CD14-positive monocyte (primary cell): ENCODE measurements at regions not wholly inside any gene's neighbourhood (a gene's known extent, or its start where the extent isn't known, plus 50 kb on each side); places are given as distances from the start of the nearest gene placed in this dataset.

ENCODE experiments used
- DNase-seq, 3 donors: peaks; one replicate each; pipeline ENCODE4 v3.0.0-alpha.2; 2011 to 2022
- H2AFZ ChIP-seq: 2 replicates; pipeline ENCODE4 v1.6.0; 2012; ENCODE audit warnings: mild to moderate bottlenecking, low read depth, low read length, inconsistent platforms; ENCODE audit not compliant: insufficient read depth, poor library complexity, severe bottlenecking
- H3K27ac ChIP-seq, 2 donors: 1 replicate in 1 of 2; 2 replicates in 1 of 2; pipeline ENCODE4 v1.5.1; 2012 to 2013; ENCODE audit warnings: low read length in 2 of 2, control low read depth in 1 of 2, inconsistent platforms in 1 of 2, low read depth in 1 of 2, mild to moderate bottlenecking in 1 of 2
- H3K27me3 ChIP-seq, 2 donors: one replicate each; pipeline versions ENCODE4 v1.6.0 to v1.6.1; 2011 to 2013; ENCODE audit warnings: low read length in 2 of 2; ENCODE audit not compliant: control insufficient read depth in 2 of 2, insufficient read depth in 2 of 2
- H3K36me3 ChIP-seq, 2 donors: replicated peaks in 1 of 2; 1 replicate in 1 of 2; 2 replicates in 1 of 2; pipeline versions ENCODE4 v1.5.1 to v1.6.1; 2012 to 2013; ENCODE audit warnings: low read length in 2 of 2, control low read depth in 1 of 2, inconsistent platforms in 1 of 2, mild to moderate bottlenecking in 1 of 2; ENCODE audit not compliant: insufficient read depth in 2 of 2, control insufficient read depth in 1 of 2
- H3K4me1 ChIP-seq, 2 donors: 1 replicate in 1 of 2; 2 replicates in 1 of 2; pipeline versions ENCODE4 v1.5.1 to v1.6.1; 2012 to 2013; ENCODE audit warnings: low read length in 2 of 2, control low read depth in 1 of 2, inconsistent platforms in 1 of 2, mild to moderate bottlenecking in 1 of 2, moderate library complexity in 1 of 2; ENCODE audit not compliant: insufficient read depth in 2 of 2, control insufficient read depth in 1 of 2
- H3K4me2 ChIP-seq: replicated peaks from 2 replicates; pipeline ENCODE3; 2012; ENCODE audit warnings: low read length, moderate library complexity, mild to moderate bottlenecking; ENCODE audit not compliant: poor library complexity, severe bottlenecking; ENCODE audit errors: extremely low read depth
- H3K4me3 ChIP-seq, 3 experiments: fragments of 200-600 bp in 1 of 3; sonication (generic) in 1 of 3; replicated peaks in 1 of 3; 1 replicate in 2 of 3; 2 replicates in 1 of 3; pipeline ENCODE4 v1.5.1; 2011 to 2013; ENCODE audit warnings: low read length in 3 of 3, mild to moderate bottlenecking in 3 of 3, control low read depth in 2 of 3, low read depth in 2 of 3, inconsistent platforms in 1 of 3, moderate library complexity in 1 of 3
- H3K79me2 ChIP-seq: 2 replicates; pipeline ENCODE4 v1.6.0; 2012; ENCODE audit warnings: mild to moderate bottlenecking, control low read depth, inconsistent platforms, low read length, moderate library complexity; ENCODE audit not compliant: insufficient read depth
- H3K9ac ChIP-seq: 2 replicates; pipeline ENCODE4 v1.6.0; 2017; ENCODE audit warnings: low read length, mild to moderate bottlenecking; ENCODE audit not compliant: insufficient read depth, poor library complexity, severe bottlenecking
- H3K9me3 ChIP-seq, 2 donors: replicated peaks in 1 of 2; 1 replicate in 1 of 2; 2 replicates in 1 of 2; pipeline versions ENCODE4 v1.5.1 to v1.6.1; 2012 to 2013; ENCODE audit warnings: low read length in 2 of 2, control low read depth in 1 of 2; ENCODE audit not compliant: control insufficient read depth in 1 of 2, insufficient read depth in 1 of 2
- H4K20me1 ChIP-seq: 2 replicates; pipeline ENCODE4 v1.6.0; 2012; ENCODE audit warnings: mild to moderate bottlenecking, low read length, control low read depth, moderate library complexity; ENCODE audit not compliant: insufficient read depth
- H3K27ac Mint-ChIP-seq, 7 donors: one replicate each; pipeline ENCODE4 v1.8.0; 2020; ENCODE audit warnings: mild to moderate bottlenecking in 7 of 7, mixed read lengths in 7 of 7, moderate library complexity in 6 of 7, inconsistent platforms in 2 of 7
- H3K27me3 Mint-ChIP-seq, 3 donors: one replicate each; pipeline ENCODE4 v1.8.0; 2021 to 2022; ENCODE audit warnings: low read depth in 3 of 3, mild to moderate bottlenecking in 3 of 3, mixed read lengths in 3 of 3, moderate library complexity in 3 of 3, inconsistent platforms in 1 of 3
- H3K36me3 Mint-ChIP-seq, 2 donors: one replicate each; pipeline ENCODE4 v1.8.0; 2020; ENCODE audit warnings: mixed read lengths in 2 of 2, inconsistent platforms in 1 of 2, mild to moderate bottlenecking in 1 of 2
- H3K4me1 Mint-ChIP-seq: one replicate; pipeline ENCODE4 v1.8.0; 2020; ENCODE audit warnings: mild to moderate bottlenecking, mixed read lengths
- H3K4me3 Mint-ChIP-seq, 2 donors: one replicate each; pipeline ENCODE4 v1.8.0; 2020; ENCODE audit warnings: mild to moderate bottlenecking in 2 of 2, mixed read lengths in 2 of 2, moderate library complexity in 1 of 2
- H3K9me3 Mint-ChIP-seq, 7 donors: one replicate each; pipeline ENCODE4 v1.8.0; 2020 to 2022; ENCODE audit warnings: mixed read lengths in 7 of 7, mild to moderate bottlenecking in 6 of 7, moderate library complexity in 6 of 7, inconsistent platforms in 2 of 7
- WGBS: methylation state at CpG from one replicate; pipeline ENCODE4 v1.1.5; 2013; ENCODE audit warnings: missing lambda C conversion rate; ENCODE audit not compliant: insufficient coverage; 5-methylcytosine and 5-hydroxymethylcytosine counted together
- intact Hi-C, 2 donors: fragments of 100-400 bp; cut with micrococcal nuclease; formaldehyde crosslinking; loops; one replicate each; pipeline versions ENCODE4 v1.15.0 to v1.15.1; 2023
- TF ChIP-seq, protein P1 (sequence below): fragments of 200-600 bp; IDR thresholded peaks from one replicate; pipeline ENCODE4 v1.8.0; 2022; ENCODE audit warnings: antibody characterized with exemption, mild to moderate bottlenecking

DNA sequence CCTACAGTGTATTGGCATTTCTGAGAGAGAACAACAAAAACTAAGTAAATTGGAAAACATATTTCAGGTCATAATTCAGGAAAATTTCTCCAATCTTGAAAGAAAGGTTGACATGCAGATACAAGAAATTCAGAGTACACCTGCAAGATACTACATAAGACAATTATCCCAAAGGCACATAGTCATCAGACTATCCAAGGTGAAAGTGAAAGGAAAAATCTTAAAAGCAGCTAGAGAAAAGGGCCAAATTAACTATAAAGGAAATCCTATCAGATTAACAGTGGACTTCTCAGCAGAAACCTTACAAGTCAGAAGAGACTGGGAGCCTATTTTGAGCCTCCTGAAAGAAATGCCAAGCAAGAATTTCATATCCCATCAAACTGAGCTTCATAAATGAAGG, 449.0 kb upstream of the MMADHC start:
- no peaks in the 10 kb centered on the region for H3K36me3 ChIP-seq
- H3K27ac ChIP-seq = no peak overlapping the region
- H4K20me1 ChIP-seq = no peaks in the 10 kb centered on the region
- H3K27me3 ChIP-seq = no peaks in the 10 kb centered on the region
- no peak overlapping the region for H3K9ac ChIP-seq
- DNase-seq = no peak
- intact Hi-C loops = no loop called here
- no peaks in the 10 kb centered on the region for H3K79me2 ChIP-seq
- Mint-ChIP-seq H3K4me3 (no peak overlapping the region), H3K36me3 (no peaks in the 10 kb centered on the region), H3K27me3 (no peaks in the 10 kb centered on the region), H3K9me3 (peaks cover 0 to 5% (median 2%) of the 10 kb centered on the region in 7 donors), H3K4me1 (no peaks in the 10 kb centered on the region), H3K27ac (no peak overlapping the region)
- no peaks in the 10 kb centered on the region for H3K4me1 ChIP-seq
- TF ChIP-seq, protein P1, sequence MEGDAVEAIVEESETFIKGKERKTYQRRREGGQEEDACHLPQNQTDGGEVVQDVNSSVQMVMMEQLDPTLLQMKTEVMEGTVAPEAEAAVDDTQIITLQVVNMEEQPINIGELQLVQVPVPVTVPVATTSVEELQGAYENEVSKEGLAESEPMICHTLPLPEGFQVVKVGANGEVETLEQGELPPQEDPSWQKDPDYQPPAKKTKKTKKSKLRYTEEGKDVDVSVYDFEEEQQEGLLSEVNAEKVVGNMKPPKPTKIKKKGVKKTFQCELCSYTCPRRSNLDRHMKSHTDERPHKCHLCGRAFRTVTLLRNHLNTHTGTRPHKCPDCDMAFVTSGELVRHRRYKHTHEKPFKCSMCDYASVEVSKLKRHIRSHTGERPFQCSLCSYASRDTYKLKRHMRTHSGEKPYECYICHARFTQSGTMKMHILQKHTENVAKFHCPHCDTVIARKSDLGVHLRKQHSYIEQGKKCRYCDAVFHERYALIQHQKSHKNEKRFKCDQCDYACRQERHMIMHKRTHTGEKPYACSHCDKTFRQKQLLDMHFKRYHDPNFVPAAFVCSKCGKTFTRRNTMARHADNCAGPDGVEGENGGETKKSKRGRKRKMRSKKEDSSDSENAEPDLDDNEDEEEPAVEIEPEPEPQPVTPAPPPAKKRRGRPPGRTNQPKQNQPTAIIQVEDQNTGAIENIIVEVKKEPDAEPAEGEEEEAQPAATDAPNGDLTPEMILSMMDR = no peak
- H3K4me2 ChIP-seq = no peak overlapping the region
- H2AFZ ChIP-seq = no peak overlapping the region
- H3K9me3 ChIP-seq = peaks cover 5 to 11% of the 10 kb centered on the region in 2 donors
- no peak overlapping the region for H3K4me3 ChIP-seq

DNA sequence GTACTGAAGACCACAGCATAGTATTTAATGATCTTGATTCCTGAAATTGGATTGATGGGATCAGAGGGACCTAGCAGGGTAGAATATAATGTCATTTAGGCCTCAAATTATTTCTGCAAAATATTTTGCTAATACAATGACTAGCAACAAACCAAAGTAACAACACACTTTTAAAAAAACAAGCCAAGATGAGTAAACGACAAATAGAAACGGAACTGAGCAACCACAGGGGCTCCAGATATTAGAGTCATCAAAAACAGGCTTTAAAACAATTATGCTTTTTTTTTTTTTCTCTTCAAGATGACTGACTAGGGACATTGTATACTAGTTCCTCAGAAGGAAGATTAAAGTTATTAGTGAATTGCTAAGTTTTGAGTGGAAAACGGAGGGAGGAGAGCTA, 447.1 kb upstream of the MMADHC start:
- Histone ChIP-seq H3K4me1 (no peaks in the 10 kb centered on the region), H3K4me3 (no peak overlapping the region), H3K79me2 (no peaks in the 10 kb centered on the region), H3K9ac (no peak overlapping the region), H4K20me1 (no peaks in the 10 kb centered on the region), H3K27ac (no peak overlapping the region), H3K9me3 (peaks cover 5 to 11% of the 10 kb centered on the region in 2 donors), H3K27me3 (no peaks in the 10 kb centered on the region), H2AFZ (no peak overlapping the region), H3K36me3 (no peaks in the 10 kb centered on the region), H3K4me2 (no peak overlapping the region)
- Mint-ChIP-seq H3K9me3 (peaks cover 0 to 6% (median 2%) of the 10 kb centered on the region in 7 donors), H3K4me3 (no peak overlapping the region), H3K4me1 (no peaks in the 10 kb centered on the region), H3K27ac (no peak overlapping the region), H3K36me3 (no peaks in the 10 kb centered on the region), H3K27me3 (no peaks in the 10 kb centered on the region)
- TF ChIP-seq, protein P1 = no peak
- intact Hi-C loops = no loop called here
- no peak for DNase-seq
- WGBS = 90% methylated on average over 1 of the region's 3 CpGs
